HepG2 (cell line): ENCODE measurements at regions not wholly inside any gene's neighbourhood (a gene's known extent, or its start where the extent isn't known, plus 50 kb on each side); places are given as distances from the start of the nearest gene placed in this dataset.

Source experiments
- ATAC-seq: fragments of 200-7000 bp; cut with Tn5 transposase; 3 replicates; pipeline ENCODE4 v1.9.1; 2020; ENCODE audit warnings: mild to moderate bottlenecking, moderate library complexity
- BruUV-seq: library from RNA; stranded (reverse); fragments of 400-500 nt; replicated peaks from 2 replicates; lab custom pipeline; 2021; lab: Mats Ljungman, UMichigan
- CTCF ChIA-PET: fragments of 300-600 bp; formaldehyde crosslinking; extraction: SDS; loops from one replicate; lab custom pipeline; 2021; ENCODE audit warnings: low total read pairs, inconsistent platforms, low intra/inter-chr PET ratio; lab: Yijun Ruan, JAX
- POLR2A ChIA-PET: fragments of 350-600 bp; sonication (Branson Sonifier 250); formaldehyde crosslinking; loops from one replicate; lab custom pipeline; 2020; ENCODE audit warnings: antibody characterized with exemption, inconsistent platforms; lab: Yijun Ruan, JAX
- DNase-seq: peaks from one replicate; pipeline ENCODE4 v3.0.0-alpha.2; 2015; ENCODE audit warnings: low spot score
- FAIRE-seq: peaks from 3 replicates; lab custom pipeline; 2011; peaks lifted over from hg19 to GRCh38; lab: Jason Lieb, UNC
- H2AFZ ChIP-seq: one replicate; pipeline ENCODE4 v1.6.1; 2011; ENCODE audit warnings: low read length, inconsistent platforms
- H3K27ac ChIP-seq: fragments of 300-600 bp; 3 replicates; pipeline ENCODE4 v1.8.0; 2011; ENCODE audit warnings: mixed run types, mild to moderate bottlenecking, mixed read lengths, low read length, inconsistent platforms; ENCODE audit not compliant: insufficient read depth; ENCODE audit errors: extremely low read length
- H3K27me3 ChIP-seq, 2 experiments: fragments of 200-600 bp in 1 of 2; 2 replicates in 1 of 2; 3 replicates in 1 of 2; pipeline versions ENCODE4 v1.6.0 to v1.8.0; 2011; ENCODE audit warnings: low read length in 2 of 2, mild to moderate bottlenecking in 2 of 2, moderate library complexity in 2 of 2, inconsistent platforms in 1 of 2; ENCODE audit not compliant: insufficient read depth in 2 of 2, control insufficient read depth in 1 of 2
- H3K36me3 ChIP-seq, 2 experiments: fragments of 200-600 bp in 1 of 2; replicated peaks in 1 of 2; 2 replicates in 1 of 2; 3 replicates in 1 of 2; pipeline versions ENCODE4 v1.5.1 to v1.8.0; 2011; ENCODE audit warnings: low read length in 2 of 2, inconsistent platforms in 1 of 2; ENCODE audit not compliant: insufficient read depth in 2 of 2, control insufficient read depth in 1 of 2
- H3K4me1 ChIP-seq: 2 replicates; pipeline ENCODE4 v1.5.1; 2012; ENCODE audit warnings: low read length, inconsistent platforms; ENCODE audit not compliant: insufficient read depth
- H3K4me2 ChIP-seq: 2 replicates; pipeline ENCODE4 v1.6.0; 2011; ENCODE audit warnings: low read depth, low read length, inconsistent platforms
- H3K4me3 ChIP-seq, 3 experiments: fragments of 200-600 bp in 1 of 3; sonication (generic), shearing (Covaris generic) in 1 of 3; replicated peaks in 1 of 3; 2 replicates each; pipeline ENCODE4 v1.5.1; 2011 to 2016; ENCODE audit warnings: low read length in 3 of 3, inconsistent platforms in 2 of 3, low read depth in 2 of 3, mild to moderate bottlenecking in 2 of 3, control low read depth in 1 of 3, mixed read lengths in 1 of 3; ENCODE audit not compliant: insufficient read depth in 1 of 3
- H3K79me2 ChIP-seq: one replicate; pipeline ENCODE4 v1.6.1; 2011; ENCODE audit warnings: low read length, inconsistent platforms; ENCODE audit not compliant: insufficient read depth
- H3K9ac ChIP-seq: 2 replicates; pipeline ENCODE4 v1.6.0; 2011; ENCODE audit warnings: mild to moderate bottlenecking, low read depth, low read length, inconsistent platforms; ENCODE audit not compliant: insufficient read depth
- H3K9me3 ChIP-seq: 2 replicates; pipeline ENCODE4 v1.5.1; 2012; ENCODE audit warnings: mild to moderate bottlenecking, low read length
- H4K20me1 ChIP-seq: 2 replicates; pipeline ENCODE4 v1.6.0; 2011; ENCODE audit warnings: inconsistent platforms, mild to moderate bottlenecking, low read length, moderate library complexity; ENCODE audit not compliant: insufficient read depth
- ATF7 ChIP-seq, 2 experiments: fragments of 450-650 bp in 1 of 2; sonication (generic) in 1 of 2; formaldehyde crosslinking in 1 of 2; IDR thresholded peaks; 2 replicates each; pipeline versions ENCODE4 v1.4.0 to v1.6.1; 2016 to 2020; ENCODE audit warnings: antibody characterized with exemption in 1 of 2, mild to moderate bottlenecking in 1 of 2, missing genetic modification reagents in 1 of 2
- MEIS2 ChIP-seq: sonication (generic); formaldehyde crosslinking; IDR thresholded peaks from 2 replicates; pipeline ENCODE4 v1.9.0; 2021; ENCODE audit warnings: mild to moderate bottlenecking, missing genetic modification reagents
- MLX ChIP-seq: IDR thresholded peaks from 2 replicates; pipeline ENCODE4 v1.6.1; 2016
- PCBP1 ChIP-seq: fragments of 200-400 bp; formaldehyde crosslinking; IDR thresholded peaks from 2 replicates; pipeline ENCODE4 v1.6.1; 2017; ENCODE audit warnings: mild to moderate bottlenecking, low read depth, low read length, borderline replicate concordance
- PITX1 ChIP-seq: sonication (generic); formaldehyde crosslinking; IDR thresholded peaks from 2 replicates; pipeline ENCODE4 v1.5.1; 2020; ENCODE audit warnings: mild to moderate bottlenecking, missing genetic modification reagents
- PLSCR1 ChIP-seq: sonication (generic); formaldehyde crosslinking; IDR thresholded peaks from 2 replicates; pipeline ENCODE4 v1.5.0; 2020; ENCODE audit warnings: missing genetic modification reagents, mild to moderate bottlenecking, borderline replicate concordance
- RELA ChIP-seq: sonication (generic); formaldehyde crosslinking; IDR thresholded peaks from 2 replicates; pipeline ENCODE4 v1.4.0; 2020; ENCODE audit warnings: missing genetic modification reagents
- RORA ChIP-seq: sonication (generic); formaldehyde crosslinking; IDR thresholded peaks from 2 replicates; pipeline ENCODE4 v1.5.0; 2020; ENCODE audit warnings: mild to moderate bottlenecking, missing genetic modification reagents, moderate library complexity
- SOX5 ChIP-seq: IDR thresholded peaks from 2 replicates; pipeline ENCODE4 v1.6.1; 2016; ENCODE audit warnings: borderline replicate concordance
- ZBTB44 ChIP-seq: sonication (generic); formaldehyde crosslinking; IDR thresholded peaks from 2 replicates; pipeline ENCODE4 v1.4.0; 2020; ENCODE audit warnings: missing genetic modification reagents
- ZIK1 ChIP-seq: sonication (generic); formaldehyde crosslinking; IDR thresholded peaks from 2 replicates; pipeline ENCODE4 v1.5.0; 2020; ENCODE audit warnings: mild to moderate bottlenecking, low read depth, missing genetic modification reagents, borderline replicate concordance
- ZNF143 ChIP-seq: sonication (generic); formaldehyde crosslinking; IDR thresholded peaks from 2 replicates; pipeline ENCODE4 v1.4.0; 2020; ENCODE audit warnings: missing genetic modification reagents
- ZNF207 ChIP-seq: fragments of 450-650 bp; IDR thresholded peaks from 2 replicates; pipeline ENCODE4 v1.6.1; 2016; ENCODE audit warnings: antibody characterized with exemption, borderline replicate concordance
- ZNF749 ChIP-seq: sonication (generic); formaldehyde crosslinking; IDR thresholded peaks from 2 replicates; pipeline ENCODE4 v1.8.0; 2022; ENCODE audit warnings: mild to moderate bottlenecking, missing genetic modification reagents, moderate library complexity, borderline replicate concordance
- ZNF781 ChIP-seq: sonication (generic); formaldehyde crosslinking; IDR thresholded peaks from 2 replicates; pipeline ENCODE4 v1.5.1; 2020; ENCODE audit warnings: borderline replicate concordance, mild to moderate bottlenecking, missing genetic modification reagents; ENCODE audit errors: not compliant biosample characterization
- WGBS: methylation state at CpG from one replicate; pipeline ENCODE4 v1.1.6; 2017; ENCODE audit warnings: low lambda C conversion rate; 5-methylcytosine and 5-hydroxymethylcytosine counted together
- in situ Hi-C: cut with HindIII; loops from 2 replicates; pipeline ENCODE4 v1.10.0; 2017; ENCODE audit warnings: low pct_unique_long_range_greater_than_20kb; ENCODE audit not compliant: extremely low pct_ligation_motif_present
- intact Hi-C: fragments of 100-400 bp; cut with micrococcal nuclease; formaldehyde crosslinking; loops from one replicate; pipeline ENCODE4 v1.10.0; 2022; ENCODE audit not compliant: unreplicated experiment

DNA sequence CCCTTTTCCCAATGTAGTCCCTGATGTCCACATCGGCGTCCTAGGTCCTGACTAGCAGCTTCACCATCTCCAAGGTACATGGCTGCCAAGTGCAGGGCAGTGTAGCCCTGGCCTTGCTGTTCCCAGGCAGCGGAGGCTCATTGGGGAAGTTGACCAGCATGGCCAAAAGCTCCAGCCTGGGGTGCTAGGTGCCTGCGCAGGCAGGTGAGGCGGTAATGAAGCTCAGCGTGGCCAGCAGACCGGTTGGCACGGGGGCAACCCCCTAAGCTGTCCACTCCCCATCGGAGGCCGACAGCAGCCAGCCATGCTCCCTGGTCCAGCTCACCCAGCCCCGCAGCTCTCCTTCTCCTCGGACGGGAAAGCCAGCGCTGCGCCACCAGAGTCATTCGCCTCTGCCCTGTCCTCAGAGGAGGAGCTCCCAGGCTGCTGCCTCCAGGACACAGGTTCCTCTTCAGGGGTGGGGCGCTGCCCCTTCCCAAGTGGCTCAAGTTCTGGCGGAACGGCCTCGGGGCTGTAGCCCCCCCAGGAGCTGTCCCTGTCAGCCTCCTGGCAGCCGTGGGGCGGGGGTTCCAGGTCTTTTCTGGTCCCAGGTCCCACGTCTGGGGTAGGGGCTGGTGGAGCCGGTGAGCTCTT, 1218.2 kb downstream of the FOXD4L5 start:
- Histone ChIP-seq H3K9ac (no peak overlapping the region), H3K36me3 (no peaks in the 10 kb centered on the region), H3K79me2 (no peaks in the 10 kb centered on the region), H3K9me3 (no peaks in the 10 kb centered on the region), H3K4me2 (no peak overlapping the region), H3K4me1 (no peaks in the 10 kb centered on the region), H4K20me1 (no peaks in the 10 kb centered on the region), H3K4me3 (no peak overlapping the region), H3K27me3 (0 out of 5 replicates have a peak, but pooled peaks cover 0 to 2% of the 10 kb centered on the region in 2 experiments), H3K27ac (no peak overlapping the region), H2AFZ (no peak overlapping the region)
- TF ChIP-seq ZNF207 (no peak), ZNF143 (CRISPR knock-in tag) (no peak), RORA (CRISPR knock-in tag) (no peak), PITX1 (CRISPR knock-in tag) (no peak), MLX (CRISPR knock-in tag) (no peak), PCBP1 (no peak), ZNF749 (CRISPR knock-in tag) (no peak), SOX5 (CRISPR knock-in tag) (no peak), MEIS2 (CRISPR knock-in tag) (no peak), ZIK1 (CRISPR knock-in tag) (no peak), ATF7 (IDR thresholded peaks at IDR 0.05) (no peak), ATF7 (CRISPR knock-in tag; IDR thresholded peaks at IDR 0.05) (no peak), ZNF781 (CRISPR knock-in tag) (no peak), ZBTB44 (CRISPR knock-in tag) (no peak), RELA (CRISPR knock-in tag) (no peak), PLSCR1 (no peak)
- DNase-seq (no peak), ATAC-seq (no peak), FAIRE-seq (no peak)
- POLR2A ChIA-PET = no interaction called here
- WGBS = 44% methylated on average over 3 of the region's 24 CpGs
- in situ Hi-C loops = no loop called here
- BruUV-seq = no TSS peak
- CTCF ChIA-PET = no interaction called here
- intact Hi-C loops = no loop called here
